ENCODE measurements at regions not wholly inside any gene's neighbourhood (a gene's known extent, or its start where the extent isn't known, plus 50 kb on each side); places are given as distances from the start of the nearest gene placed in this dataset.

GRCh38 chr5:35365758-35366157 lies 135.5 kb upstream of the PRLR start:
- Mint-ChIP-seq H3K4me1 (peaks cover 14% of the 10 kb centered on the region), H3K36me3 (no peaks in the 10 kb centered on the region), H3K27ac (no peak overlapping the region), H3K9me3 (no peaks in the 10 kb centered on the region), H3K27me3 (ENCODE audit: low read depth) (no peaks in the 10 kb centered on the region), H3K4me3 (no peak overlapping the region)
- DNase-seq (ENCODE audit: low spot score in 2 of 2, unreplicated experiment in 2 of 2): no peak
- TF ChIP-seq CTCF (IDR thresholded peaks at IDR 0.05; ENCODE audit: unreplicated experiment): no peak

GRCh38 chr5:35364350-35364749 lies 134.1 kb upstream of the PRLR start:
- no peak for DNase-seq (ENCODE audit: low spot score in 2 of 2, unreplicated experiment in 2 of 2)
- no peak overlapping the region for H3K4me3 Mint-ChIP-seq
- no peak for TF ChIP-seq CTCF (IDR thresholded peaks at IDR 0.05; ENCODE audit: unreplicated experiment)
- H3K4me1 Mint-ChIP-seq: peaks cover 14% of the 10 kb centered on the region
- no peak overlapping the region for H3K27ac Mint-ChIP-seq
- H3K9me3 Mint-ChIP-seq: no peaks in the 10 kb centered on the region
- no peaks in the 10 kb centered on the region for H3K27me3 Mint-ChIP-seq (ENCODE audit: low read depth)
- no peaks in the 10 kb centered on the region for H3K36me3 Mint-ChIP-seq

DNA sequence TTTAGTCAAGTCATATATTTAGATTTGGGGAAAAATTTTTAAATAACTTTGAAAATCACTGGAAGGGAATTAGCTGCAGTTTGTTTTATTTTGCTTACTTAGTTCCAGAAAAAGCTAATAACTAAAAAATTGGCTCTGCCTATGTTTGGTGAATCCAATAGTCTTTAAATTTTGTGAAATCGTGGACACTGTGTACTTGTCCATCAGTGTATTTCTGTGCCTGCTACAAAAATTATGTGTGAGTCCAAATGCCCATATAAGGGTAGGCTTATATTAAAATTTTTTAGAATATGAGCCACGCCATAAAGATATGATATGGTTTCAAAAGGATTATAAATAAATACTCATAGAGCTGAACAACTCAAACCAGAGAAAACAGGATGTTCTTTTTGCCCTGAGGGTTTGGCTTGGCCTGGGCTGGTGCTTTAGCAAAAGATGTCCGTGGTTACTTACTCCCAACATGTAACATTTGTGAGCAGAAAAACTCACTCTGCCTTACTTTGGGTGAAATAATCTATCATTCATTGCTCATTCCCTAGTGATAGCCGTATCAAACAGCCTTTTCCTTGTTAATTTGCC lies 133.2 kb upstream of the PRLR start:
- Mint-ChIP-seq H3K27ac (no peak overlapping the region), H3K36me3 (no peaks in the 10 kb centered on the region), H3K4me3 (no peak overlapping the region), H3K4me1 (peaks cover 14% of the 10 kb centered on the region), H3K9me3 (no peaks in the 10 kb centered on the region), H3K27me3 (ENCODE audit: low read depth) (no peaks in the 10 kb centered on the region)
- no peak for TF ChIP-seq CTCF (IDR thresholded peaks at IDR 0.05; ENCODE audit: unreplicated experiment)
- no peak for DNase-seq (ENCODE audit: low spot score in 2 of 2, unreplicated experiment in 2 of 2)

- Mint-ChIP-seq H3K4me3 (no peak overlapping the region), H3K36me3 (no peaks in the 10 kb centered on the region), H3K4me1 (peaks cover 14% of the 10 kb centered on the region), H3K27me3 (ENCODE audit: low read depth) (no peaks in the 10 kb centered on the region), H3K27ac (no peak overlapping the region), H3K9me3 (no peaks in the 10 kb centered on the region)
- no peak for DNase-seq (ENCODE audit: low spot score in 2 of 2, unreplicated experiment in 2 of 2)
- no peak for TF ChIP-seq CTCF (IDR thresholded peaks at IDR 0.05; ENCODE audit: unreplicated experiment)
These were observed 132.5 kb upstream of the PRLR start for GRCh38 chr5:35362772-35363171.

DNA sequence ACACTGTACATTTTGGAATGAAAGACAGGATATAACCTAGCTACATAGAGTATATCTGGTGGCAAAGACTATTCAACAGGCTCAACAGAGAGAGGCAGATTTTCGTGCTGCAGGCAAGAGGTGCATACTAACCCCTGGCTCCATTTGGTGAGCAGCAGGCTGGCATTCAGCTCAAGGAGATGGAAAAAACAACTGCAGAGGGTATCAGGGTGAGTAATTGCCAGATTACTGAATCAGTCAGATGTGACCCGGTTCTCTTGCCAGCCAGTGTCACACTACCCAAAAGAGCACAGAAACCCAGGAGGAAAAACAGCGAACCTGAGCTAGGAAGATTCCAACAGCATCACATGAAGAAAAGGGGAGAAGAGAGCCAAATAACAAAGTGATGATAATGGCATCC lies 130.4 kb upstream of the PRLR start:
- no peaks in the 10 kb centered on the region for H3K27me3 Mint-ChIP-seq (ENCODE audit: low read depth)
- H3K27ac Mint-ChIP-seq: no peak overlapping the region
- no peak for TF ChIP-seq CTCF (IDR thresholded peaks at IDR 0.05; ENCODE audit: unreplicated experiment)
- peaks cover 9% of the 10 kb centered on the region for H3K4me1 Mint-ChIP-seq
- no peak overlapping the region for H3K4me3 Mint-ChIP-seq
- no peak for DNase-seq (ENCODE audit: low spot score in 2 of 2, unreplicated experiment in 2 of 2)
- no peaks in the 10 kb centered on the region for H3K36me3 Mint-ChIP-seq
- no peaks in the 10 kb centered on the region for H3K9me3 Mint-ChIP-seq

DNA sequence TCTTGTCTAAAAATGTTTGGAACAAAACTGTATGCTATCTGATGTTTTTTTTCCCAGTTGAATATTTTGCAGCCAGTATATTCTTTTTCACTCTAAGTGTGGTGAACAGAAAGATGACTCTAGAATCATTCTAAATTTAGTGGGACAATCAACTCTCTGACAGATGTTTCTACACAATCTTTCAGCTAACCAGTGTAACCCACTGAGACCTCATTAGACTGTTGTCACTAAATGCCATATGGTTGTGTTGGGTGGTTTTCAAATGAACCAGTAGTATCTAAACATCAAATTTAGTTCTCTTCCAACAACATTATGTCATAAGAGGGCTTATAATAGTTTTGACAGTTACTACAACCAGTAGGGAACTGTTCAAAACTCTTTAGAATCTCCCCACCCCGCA lies 129.6 kb upstream of the PRLR start:
- TF ChIP-seq CTCF (IDR thresholded peaks at IDR 0.05; ENCODE audit: unreplicated experiment): no peak
- Mint-ChIP-seq H3K27me3 (ENCODE audit: low read depth) (no peaks in the 10 kb centered on the region), H3K4me3 (no peak overlapping the region), H3K4me1 (peaks cover 5% of the 10 kb centered on the region), H3K9me3 (no peaks in the 10 kb centered on the region), H3K27ac (no peak overlapping the region), H3K36me3 (no peaks in the 10 kb centered on the region)
- no peak for DNase-seq (ENCODE audit: low spot score in 2 of 2, unreplicated experiment in 2 of 2)
